ENCODE measurements at regions not wholly inside any gene's neighbourhood (a gene's known extent, or its start where the extent isn't known, plus 50 kb on each side); places are given as distances from the start of the nearest gene placed in this dataset.
"Not testable (repeated sequence)": the region's sequence is repeated elsewhere in the genome, so short reads cannot be mapped to it uniquely, and the experiment has no call there.

- H3K27ac ChIP-seq: no peak overlapping the region
- H3K4me1 ChIP-seq: peaks cover 0 to 9% (median 0%) of the 10 kb centered on the region in 3 donors
- TF ChIP-seq POLR2A (IDR thresholded peaks at IDR 0.05) (no peak), POLR2AphosphoS5 (IDR thresholded peaks at IDR 0.05) (no peak), CTCF (IDR thresholded peaks at IDR 0.05) (no peak)
- H3K36me3 ChIP-seq: no peaks in the 10 kb centered on the region
- WGBS, 2 donors (ENCODE audit: low coverage in 1 of 2): 0 to 11% methylated on average over 2 to 3 of the region's 3 CpGs
- H3K9me3 ChIP-seq: no peaks in the 10 kb centered on the region
- H3K4me3 ChIP-seq: no peak overlapping the region
- no peaks in the 10 kb centered on the region for H3K27me3 ChIP-seq
- no peak for ATAC-seq
Measured at GRCh38 chr1:115447672-115448071, 109.6 kb upstream of the NGF start.

GRCh38 chr1:115445090-115445489 is 107.0 kb upstream of the NGF start:
- Histone ChIP-seq H3K27me3 (no peaks in the 10 kb centered on the region), H3K4me3 (no peak overlapping the region), H3K27ac (no peak overlapping the region), H3K4me1 (peaks cover 0 to under 1% (median 0%) of the 10 kb centered on the region in 3 donors), H3K36me3 (no peaks in the 10 kb centered on the region), H3K9me3 (no peaks in the 10 kb centered on the region)
- no peak for ATAC-seq
- TF ChIP-seq POLR2A (IDR thresholded peaks at IDR 0.05) (no peak), EP300 (IDR thresholded peaks at IDR 0.05) (no peak), CTCF (IDR thresholded peaks at IDR 0.05) (no peak), POLR2AphosphoS5 (IDR thresholded peaks at IDR 0.05) (no peak)

GRCh38 chr1:115440733-115441132 is 102.7 kb upstream of the NGF start:
- no peak overlapping the region for H3K4me3 ChIP-seq
- H3K27ac ChIP-seq: no peak overlapping the region
- TF ChIP-seq CTCF (IDR thresholded peaks at IDR 0.05) (no peak), POLR2A (IDR thresholded peaks at IDR 0.05) (no peak), EP300 (IDR thresholded peaks at IDR 0.05) (no peak), POLR2AphosphoS5 (IDR thresholded peaks at IDR 0.05) (no peak)
- WGBS, 2 donors (ENCODE audit: low coverage in 1 of 2): 76 to 78% methylated on average over 2 of the region's 2 CpGs
- H3K27me3 ChIP-seq: no peaks in the 10 kb centered on the region
- no peaks in the 10 kb centered on the region for H3K36me3 ChIP-seq
- no peak for ATAC-seq
- H3K4me1 ChIP-seq: no peaks in the 10 kb centered on the region
- no peaks in the 10 kb centered on the region for H3K9me3 ChIP-seq

- not testable (repeated sequence) for H3K27ac ChIP-seq, ATAC-seq, H3K4me3 ChIP-seq, H3K27me3 ChIP-seq, H3K9me3 ChIP-seq, H3K4me1 ChIP-seq, H3K36me3 ChIP-seq
- WGBS, 2 donors (ENCODE audit: low coverage in 1 of 2): 100% methylated on average over 2 of the region's 3 CpGs; no CpG with 5 or more reads in 1 of the 2 donors
Measured at GRCh38 chr1:115439520-115439919, 101.5 kb upstream of the NGF start.

- no peaks in the 10 kb centered on the region for H3K9me3 ChIP-seq
- no peaks in the 10 kb centered on the region for H3K4me1 ChIP-seq
- TF ChIP-seq EP300 (IDR thresholded peaks at IDR 0.05) (no peak), POLR2AphosphoS5 (IDR thresholded peaks at IDR 0.05) (no peak), CTCF (IDR thresholded peaks at IDR 0.05) (no peak), POLR2A (IDR thresholded peaks at IDR 0.05) (no peak)
- no peak overlapping the region for H3K27ac ChIP-seq
- no peaks in the 10 kb centered on the region for H3K27me3 ChIP-seq
- ATAC-seq: no peak
- H3K4me3 ChIP-seq: no peak overlapping the region
- 54 to 83% methylated on average over 4 to 7 of the region's 7 CpGs for WGBS, 2 donors (ENCODE audit: low coverage in 1 of 2)
- H3K36me3 ChIP-seq: no peaks in the 10 kb centered on the region
Measured at GRCh38 chr1:115437196-115437595, 99.1 kb upstream of the NGF start.

- Histone ChIP-seq H3K27me3 (no peaks in the 10 kb centered on the region), H3K36me3 (no peaks in the 10 kb centered on the region), H3K4me3 (no peak overlapping the region), H3K4me1 (no peaks in the 10 kb centered on the region), H3K27ac (no peak overlapping the region), H3K9me3 (no peaks in the 10 kb centered on the region)
- no peak for TF ChIP-seq CTCF (IDR thresholded peaks at IDR 0.05)
- TF ChIP-seq POLR2A (IDR thresholded peaks at IDR 0.05): no peak
- TF ChIP-seq POLR2AphosphoS5 (IDR thresholded peaks at IDR 0.05): no peak
- TF ChIP-seq EP300 (IDR thresholded peaks at IDR 0.05): no peak
- ATAC-seq: no peak
Measured at GRCh38 chr1:115436596-115436995, 98.5 kb upstream of the NGF start.
